ENCODE measurements at regions not wholly inside any gene's neighbourhood (a gene's known extent, or its start where the extent isn't known, plus 50 kb on each side); places are given as distances from the start of the nearest gene placed in this dataset.
"Not testable (repeated sequence)": the region's sequence is repeated elsewhere in the genome, so short reads cannot be mapped to it uniquely, and the experiment has no call there.

- H3K4me3 ChIP-seq (ENCODE audit: low read depth, low read length) = no peak overlapping the region
- no peak overlapping the region for H3K9ac ChIP-seq (ENCODE audit: low read depth, low read length)
- H3K9me3 ChIP-seq (ENCODE audit: control insufficient read depth, insufficient read depth, low read length) = peaks cover 57% of the 10 kb centered on the region
- no peaks in the 10 kb centered on the region for H3K36me3 ChIP-seq (ENCODE audit: control insufficient read depth, insufficient read depth, low read length)
- H3K27me3 ChIP-seq (ENCODE audit: control insufficient read depth, insufficient read depth, low read length) = no peaks in the 10 kb centered on the region
- no peak overlapping the region for H3K27ac ChIP-seq (ENCODE audit: low read depth, low read length)
- no peaks in the 10 kb centered on the region for H3K4me1 ChIP-seq (ENCODE audit: control insufficient read depth, insufficient read depth, low read length)
Measured at GRCh38 chrX:65866146-65866545, 173.7 kb downstream of the VSIG4 start.

DNA sequence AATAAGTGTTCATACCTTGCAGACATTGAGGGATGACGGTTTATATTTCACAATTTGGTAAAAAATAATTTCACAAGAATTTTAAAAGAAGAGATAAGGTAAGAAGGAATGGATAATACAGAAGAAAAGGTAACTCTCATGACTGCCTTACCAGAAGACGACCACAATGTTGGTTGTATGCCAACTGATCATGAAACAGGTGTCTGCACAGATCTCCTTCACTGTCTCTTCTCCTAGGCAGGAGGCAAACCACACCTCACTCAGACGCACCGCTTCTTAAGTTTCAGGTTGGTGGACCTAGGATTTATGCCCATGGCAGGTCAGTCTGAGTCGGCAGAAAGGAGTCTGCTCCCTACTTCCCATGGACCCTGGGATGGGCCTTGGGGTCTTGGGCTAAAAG lies 177.2 kb downstream of the VSIG4 start:
- Histone ChIP-seq H3K9me3 (ENCODE audit: control insufficient read depth, insufficient read depth, low read length) (peaks cover 52% of the 10 kb centered on the region), H3K27me3 (ENCODE audit: control insufficient read depth, insufficient read depth, low read length) (no peaks in the 10 kb centered on the region), H3K4me1 (ENCODE audit: control insufficient read depth, insufficient read depth, low read length) (no peaks in the 10 kb centered on the region), H3K27ac (ENCODE audit: low read depth, low read length) (no peak overlapping the region), H3K36me3 (ENCODE audit: control insufficient read depth, insufficient read depth, low read length) (no peaks in the 10 kb centered on the region), H3K9ac (ENCODE audit: low read depth, low read length) (no peak overlapping the region), H3K4me3 (ENCODE audit: low read depth, low read length) (no peak overlapping the region)

DNA sequence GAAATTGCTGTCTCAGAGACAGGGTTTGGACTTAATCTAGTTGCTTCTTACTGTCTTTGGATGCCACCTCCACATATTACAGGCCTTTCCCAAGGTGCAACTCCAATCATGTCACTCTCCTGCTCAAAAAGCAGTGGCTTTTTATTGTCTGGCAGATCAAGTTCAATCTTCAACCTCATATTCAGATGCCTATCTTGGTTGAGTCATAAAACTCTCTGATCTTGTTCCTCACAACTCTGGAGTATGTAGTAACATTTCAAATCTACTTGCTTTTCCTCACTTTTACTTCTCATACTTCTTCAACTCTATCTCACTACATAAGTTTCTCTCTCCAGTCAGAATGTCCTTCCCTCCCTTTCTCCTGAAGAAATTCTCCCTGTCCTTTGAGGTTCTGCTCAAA lies 180.6 kb downstream of the VSIG4 start:
- H3K27ac ChIP-seq (ENCODE audit: low read depth, low read length) = no peak overlapping the region
- H3K9me3 ChIP-seq (ENCODE audit: control insufficient read depth, insufficient read depth, low read length) = peaks cover 48% of the 10 kb centered on the region
- H3K36me3 ChIP-seq (ENCODE audit: control insufficient read depth, insufficient read depth, low read length) = no peaks in the 10 kb centered on the region
- H3K4me3 ChIP-seq (ENCODE audit: low read depth, low read length) = no peak overlapping the region
- H3K9ac ChIP-seq (ENCODE audit: low read depth, low read length) = no peak overlapping the region
- no peaks in the 10 kb centered on the region for H3K4me1 ChIP-seq (ENCODE audit: control insufficient read depth, insufficient read depth, low read length)
- H3K27me3 ChIP-seq (ENCODE audit: control insufficient read depth, insufficient read depth, low read length) = no peaks in the 10 kb centered on the region

GRCh38 chrX:65854437-65854836 lies 185.4 kb downstream of the VSIG4 start:
- H3K27ac ChIP-seq (ENCODE audit: low read depth, low read length); H3K4me3 ChIP-seq (ENCODE audit: low read depth, low read length); H3K9ac ChIP-seq (ENCODE audit: low read depth, low read length); H3K27me3 ChIP-seq (ENCODE audit: control insufficient read depth, insufficient read depth, low read length); H3K36me3 ChIP-seq (ENCODE audit: control insufficient read depth, insufficient read depth, low read length); H3K4me1 ChIP-seq (ENCODE audit: control insufficient read depth, insufficient read depth, low read length): not testable (repeated sequence)
- H3K9me3 ChIP-seq (ENCODE audit: control insufficient read depth, insufficient read depth, low read length) = peaks cover 18% of the 10 kb centered on the region

DNA sequence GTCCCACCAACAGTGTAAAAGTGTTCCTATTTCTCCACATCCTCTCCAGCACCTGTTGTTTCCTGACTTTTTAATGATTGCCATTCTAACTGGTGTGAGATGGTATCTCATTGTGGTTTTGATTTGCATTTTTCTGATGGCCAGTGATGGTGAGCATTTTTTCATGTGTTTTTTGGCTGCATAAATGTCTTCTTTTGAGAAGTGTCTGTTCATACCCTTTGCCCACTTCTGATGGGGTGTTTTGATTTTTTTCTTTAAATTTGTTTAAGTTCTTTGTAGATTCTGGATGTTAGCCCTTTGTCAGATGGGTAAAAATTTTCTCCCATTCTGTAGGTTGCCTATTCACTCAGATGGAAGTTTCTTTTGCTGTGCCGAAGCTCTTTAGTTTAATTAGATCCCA lies 183.9 kb downstream of the MSN start:
- not testable (repeated sequence) for H3K27me3 ChIP-seq (ENCODE audit: control insufficient read depth, insufficient read depth, low read length); H3K4me3 ChIP-seq (ENCODE audit: low read depth, low read length); H3K9ac ChIP-seq (ENCODE audit: low read depth, low read length); H3K36me3 ChIP-seq (ENCODE audit: control insufficient read depth, insufficient read depth, low read length); H3K4me1 ChIP-seq (ENCODE audit: control insufficient read depth, insufficient read depth, low read length); H3K27ac ChIP-seq (ENCODE audit: low read depth, low read length)
- H3K9me3 ChIP-seq (ENCODE audit: control insufficient read depth, insufficient read depth, low read length) = peaks cover 30% of the 10 kb centered on the region

GRCh38 chrX:65850821-65851220 lies 183.4 kb downstream of the MSN start:
- H3K27ac ChIP-seq (ENCODE audit: low read depth, low read length); H3K36me3 ChIP-seq (ENCODE audit: control insufficient read depth, insufficient read depth, low read length); H3K4me1 ChIP-seq (ENCODE audit: control insufficient read depth, insufficient read depth, low read length); H3K27me3 ChIP-seq (ENCODE audit: control insufficient read depth, insufficient read depth, low read length); H3K9ac ChIP-seq (ENCODE audit: low read depth, low read length); H3K4me3 ChIP-seq (ENCODE audit: low read depth, low read length): not testable (repeated sequence)
- H3K9me3 ChIP-seq (ENCODE audit: control insufficient read depth, insufficient read depth, low read length) = peaks cover 34% of the 10 kb centered on the region

DNA sequence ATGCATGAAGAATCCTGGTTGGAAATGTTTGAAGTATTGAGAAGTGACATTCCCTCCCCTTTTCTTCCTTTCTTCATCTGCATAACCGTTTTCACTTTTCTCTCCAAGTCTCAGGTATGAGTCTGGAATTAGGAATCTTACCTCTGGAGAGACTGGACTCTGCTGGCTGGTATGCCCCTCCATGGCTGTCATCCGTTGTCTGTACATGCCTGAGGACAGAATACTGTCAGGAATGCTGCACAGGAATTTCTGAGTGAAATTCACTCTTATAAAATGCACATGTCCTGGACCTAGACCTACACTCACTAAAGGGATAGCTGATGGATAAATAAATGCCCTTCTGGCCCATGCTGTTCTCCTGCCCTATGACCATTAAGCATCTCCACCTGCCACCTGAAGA lies 179.5 kb downstream of the MSN start:
- Histone ChIP-seq H3K27me3 (ENCODE audit: control insufficient read depth, insufficient read depth, low read length) (no peaks in the 10 kb centered on the region), H3K9ac (ENCODE audit: low read depth, low read length) (no peak overlapping the region), H3K9me3 (ENCODE audit: control insufficient read depth, insufficient read depth, low read length) (peaks cover 53% of the 10 kb centered on the region), H3K4me3 (ENCODE audit: low read depth, low read length) (no peak overlapping the region), H3K27ac (ENCODE audit: low read depth, low read length) (no peak overlapping the region), H3K36me3 (ENCODE audit: control insufficient read depth, insufficient read depth, low read length) (no peaks in the 10 kb centered on the region), H3K4me1 (ENCODE audit: control insufficient read depth, insufficient read depth, low read length) (no peaks in the 10 kb centered on the region)

- Histone ChIP-seq H3K36me3 (ENCODE audit: control insufficient read depth, insufficient read depth, low read length) (no peaks in the 10 kb centered on the region), H3K4me3 (ENCODE audit: low read depth, low read length) (no peak overlapping the region), H3K4me1 (ENCODE audit: control insufficient read depth, insufficient read depth, low read length) (no peaks in the 10 kb centered on the region), H3K27me3 (ENCODE audit: control insufficient read depth, insufficient read depth, low read length) (no peaks in the 10 kb centered on the region), H3K9ac (ENCODE audit: low read depth, low read length) (no peak overlapping the region), H3K9me3 (ENCODE audit: control insufficient read depth, insufficient read depth, low read length) (peaks cover 44% of the 10 kb centered on the region), H3K27ac (ENCODE audit: low read depth, low read length) (no peak overlapping the region)
Measured at GRCh38 chrX:65841263-65841662, 173.8 kb downstream of the MSN start.

GRCh38 chrX:65838674-65839073 lies 171.2 kb downstream of the MSN start:
- Histone ChIP-seq H3K9me3 (ENCODE audit: control insufficient read depth, insufficient read depth, low read length) (peaks cover 30% of the 10 kb centered on the region), H3K27me3 (ENCODE audit: control insufficient read depth, insufficient read depth, low read length) (no peaks in the 10 kb centered on the region), H3K9ac (ENCODE audit: low read depth, low read length) (no peak overlapping the region), H3K4me1 (ENCODE audit: control insufficient read depth, insufficient read depth, low read length) (no peaks in the 10 kb centered on the region), H3K27ac (ENCODE audit: low read depth, low read length) (no peak overlapping the region), H3K36me3 (ENCODE audit: control insufficient read depth, insufficient read depth, low read length) (no peaks in the 10 kb centered on the region), H3K4me3 (ENCODE audit: low read depth, low read length) (no peak overlapping the region)

- Histone ChIP-seq H3K9me3 (ENCODE audit: control insufficient read depth, insufficient read depth, low read length) (peaks cover 28% of the 10 kb centered on the region), H3K27ac (ENCODE audit: low read depth, low read length) (no peak overlapping the region), H3K4me3 (ENCODE audit: low read depth, low read length) (no peak overlapping the region), H3K4me1 (ENCODE audit: control insufficient read depth, insufficient read depth, low read length) (no peaks in the 10 kb centered on the region), H3K9ac (ENCODE audit: low read depth, low read length) (no peak overlapping the region), H3K36me3 (ENCODE audit: control insufficient read depth, insufficient read depth, low read length) (no peaks in the 10 kb centered on the region), H3K27me3 (ENCODE audit: control insufficient read depth, insufficient read depth, low read length) (no peaks in the 10 kb centered on the region)
Measured at GRCh38 chrX:65837875-65838549, 170.6 kb downstream of the MSN start.

DNA sequence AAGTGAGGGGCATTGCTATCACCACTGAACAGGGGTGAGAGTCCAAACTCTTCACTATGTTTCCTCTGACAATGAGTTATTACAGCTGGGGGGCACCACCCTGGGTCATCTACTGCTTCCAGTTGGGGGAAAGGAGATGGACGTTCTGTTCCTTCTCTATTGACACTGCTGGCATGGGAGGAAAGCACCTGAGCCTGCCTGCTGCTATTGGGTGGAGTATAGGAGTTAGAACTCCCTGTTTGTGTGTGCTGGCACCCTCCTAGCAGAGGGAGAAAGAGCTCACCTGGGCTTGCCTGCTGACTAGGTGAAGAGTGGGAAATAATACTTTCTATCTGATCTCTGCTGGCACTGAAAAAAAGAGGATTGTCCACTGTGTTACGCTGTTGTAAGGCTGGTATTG lies 163.8 kb downstream of the MSN start:
- no peak overlapping the region for H3K4me3 ChIP-seq (ENCODE audit: low read depth, low read length)
- no peak overlapping the region for H3K27ac ChIP-seq (ENCODE audit: low read depth, low read length)
- H3K4me1 ChIP-seq (ENCODE audit: control insufficient read depth, insufficient read depth, low read length) = no peaks in the 10 kb centered on the region
- H3K9ac ChIP-seq (ENCODE audit: low read depth, low read length) = no peak overlapping the region
- no peaks in the 10 kb centered on the region for H3K27me3 ChIP-seq (ENCODE audit: control insufficient read depth, insufficient read depth, low read length)
- H3K9me3 ChIP-seq (ENCODE audit: control insufficient read depth, insufficient read depth, low read length) = peaks cover 16% of the 10 kb centered on the region
- H3K36me3 ChIP-seq (ENCODE audit: control insufficient read depth, insufficient read depth, low read length) = no peaks in the 10 kb centered on the region

DNA sequence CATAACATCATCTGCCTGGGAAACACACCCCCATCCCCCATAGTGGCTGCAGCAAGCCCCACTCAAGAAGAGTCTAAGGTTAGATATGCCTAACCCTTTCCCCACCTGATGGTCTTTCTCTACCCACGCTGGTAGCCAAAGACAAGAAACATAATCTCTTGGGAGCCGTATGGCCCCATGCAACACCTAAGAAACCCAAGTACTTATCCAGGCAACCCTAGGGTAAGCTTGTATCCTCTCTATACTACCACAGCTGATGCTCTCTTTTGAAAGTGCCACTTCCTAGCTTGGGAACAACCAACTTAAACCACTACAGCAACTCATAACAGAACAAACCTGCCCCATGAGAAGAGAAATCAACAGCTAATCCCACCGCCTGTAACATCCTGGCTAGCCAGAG lies 161.1 kb downstream of the MSN start:
- H3K9ac ChIP-seq (ENCODE audit: low read depth, low read length) = no peak overlapping the region
- no peak overlapping the region for H3K27ac ChIP-seq (ENCODE audit: low read depth, low read length)
- H3K4me3 ChIP-seq (ENCODE audit: low read depth, low read length) = no peak overlapping the region
- no peaks in the 10 kb centered on the region for H3K27me3 ChIP-seq (ENCODE audit: control insufficient read depth, insufficient read depth, low read length)
- H3K9me3 ChIP-seq (ENCODE audit: control insufficient read depth, insufficient read depth, low read length) = peaks cover 23% of the 10 kb centered on the region
- H3K36me3 ChIP-seq (ENCODE audit: control insufficient read depth, insufficient read depth, low read length) = no peaks in the 10 kb centered on the region
- H3K4me1 ChIP-seq (ENCODE audit: control insufficient read depth, insufficient read depth, low read length) = no peaks in the 10 kb centered on the region

All from HUES48 (cell line).